HL-60 (cell line): ENCODE measurements at regions not wholly inside any gene's neighbourhood (a gene's known extent, or its start where the extent isn't known, plus 50 kb on each side); places are given as distances from the start of the nearest gene placed in this dataset.

Experiments used
- GABPA ChIP-seq: IDR thresholded peaks from 2 replicates; pipeline ENCODE4 v1.6.1; 2012; ENCODE audit warnings: low read depth
- POLR2AphosphoS5 ChIP-seq: IDR thresholded peaks from 2 replicates; pipeline ENCODE4 v1.6.1; 2012; ENCODE audit warnings: low read depth
- TF ChIP-seq, protein P1 (sequence below): IDR thresholded peaks from one replicate; pipeline ENCODE4 v1.5.1; 2011; ENCODE audit warnings: low read length, control low read depth, inconsistent platforms; ENCODE audit not compliant: insufficient read depth
- TF ChIP-seq, protein P2 (sequence below): IDR thresholded peaks from 2 replicates; pipeline ENCODE4 v1.6.1; 2012; ENCODE audit warnings: low read depth; ENCODE audit not compliant: insufficient replicate concordance

DNA sequence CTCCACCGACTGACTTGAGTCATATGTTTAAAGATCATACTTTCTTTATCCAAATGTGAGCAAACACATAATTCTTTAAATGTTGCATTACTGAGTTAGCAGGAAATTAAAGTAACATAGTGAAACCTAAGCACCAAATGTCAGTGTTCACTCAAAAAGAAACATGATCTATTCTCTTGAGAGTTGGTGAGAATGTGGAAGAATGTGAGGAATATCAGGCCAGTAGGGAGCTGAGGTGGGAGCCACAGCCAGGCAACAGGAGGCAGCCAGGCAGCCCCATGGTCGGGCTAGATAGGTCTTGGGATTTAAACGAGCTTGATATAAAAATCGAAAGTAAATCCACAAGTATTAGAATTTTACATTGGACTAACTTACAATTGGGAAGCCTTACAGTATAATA is 198.1 kb upstream of the SH3BP4 start:
- TF ChIP-seq, protein P1, sequence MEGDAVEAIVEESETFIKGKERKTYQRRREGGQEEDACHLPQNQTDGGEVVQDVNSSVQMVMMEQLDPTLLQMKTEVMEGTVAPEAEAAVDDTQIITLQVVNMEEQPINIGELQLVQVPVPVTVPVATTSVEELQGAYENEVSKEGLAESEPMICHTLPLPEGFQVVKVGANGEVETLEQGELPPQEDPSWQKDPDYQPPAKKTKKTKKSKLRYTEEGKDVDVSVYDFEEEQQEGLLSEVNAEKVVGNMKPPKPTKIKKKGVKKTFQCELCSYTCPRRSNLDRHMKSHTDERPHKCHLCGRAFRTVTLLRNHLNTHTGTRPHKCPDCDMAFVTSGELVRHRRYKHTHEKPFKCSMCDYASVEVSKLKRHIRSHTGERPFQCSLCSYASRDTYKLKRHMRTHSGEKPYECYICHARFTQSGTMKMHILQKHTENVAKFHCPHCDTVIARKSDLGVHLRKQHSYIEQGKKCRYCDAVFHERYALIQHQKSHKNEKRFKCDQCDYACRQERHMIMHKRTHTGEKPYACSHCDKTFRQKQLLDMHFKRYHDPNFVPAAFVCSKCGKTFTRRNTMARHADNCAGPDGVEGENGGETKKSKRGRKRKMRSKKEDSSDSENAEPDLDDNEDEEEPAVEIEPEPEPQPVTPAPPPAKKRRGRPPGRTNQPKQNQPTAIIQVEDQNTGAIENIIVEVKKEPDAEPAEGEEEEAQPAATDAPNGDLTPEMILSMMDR = no peak
- TF ChIP-seq POLR2AphosphoS5 (no peak), GABPA (no peak)
- TF ChIP-seq, protein P2, sequence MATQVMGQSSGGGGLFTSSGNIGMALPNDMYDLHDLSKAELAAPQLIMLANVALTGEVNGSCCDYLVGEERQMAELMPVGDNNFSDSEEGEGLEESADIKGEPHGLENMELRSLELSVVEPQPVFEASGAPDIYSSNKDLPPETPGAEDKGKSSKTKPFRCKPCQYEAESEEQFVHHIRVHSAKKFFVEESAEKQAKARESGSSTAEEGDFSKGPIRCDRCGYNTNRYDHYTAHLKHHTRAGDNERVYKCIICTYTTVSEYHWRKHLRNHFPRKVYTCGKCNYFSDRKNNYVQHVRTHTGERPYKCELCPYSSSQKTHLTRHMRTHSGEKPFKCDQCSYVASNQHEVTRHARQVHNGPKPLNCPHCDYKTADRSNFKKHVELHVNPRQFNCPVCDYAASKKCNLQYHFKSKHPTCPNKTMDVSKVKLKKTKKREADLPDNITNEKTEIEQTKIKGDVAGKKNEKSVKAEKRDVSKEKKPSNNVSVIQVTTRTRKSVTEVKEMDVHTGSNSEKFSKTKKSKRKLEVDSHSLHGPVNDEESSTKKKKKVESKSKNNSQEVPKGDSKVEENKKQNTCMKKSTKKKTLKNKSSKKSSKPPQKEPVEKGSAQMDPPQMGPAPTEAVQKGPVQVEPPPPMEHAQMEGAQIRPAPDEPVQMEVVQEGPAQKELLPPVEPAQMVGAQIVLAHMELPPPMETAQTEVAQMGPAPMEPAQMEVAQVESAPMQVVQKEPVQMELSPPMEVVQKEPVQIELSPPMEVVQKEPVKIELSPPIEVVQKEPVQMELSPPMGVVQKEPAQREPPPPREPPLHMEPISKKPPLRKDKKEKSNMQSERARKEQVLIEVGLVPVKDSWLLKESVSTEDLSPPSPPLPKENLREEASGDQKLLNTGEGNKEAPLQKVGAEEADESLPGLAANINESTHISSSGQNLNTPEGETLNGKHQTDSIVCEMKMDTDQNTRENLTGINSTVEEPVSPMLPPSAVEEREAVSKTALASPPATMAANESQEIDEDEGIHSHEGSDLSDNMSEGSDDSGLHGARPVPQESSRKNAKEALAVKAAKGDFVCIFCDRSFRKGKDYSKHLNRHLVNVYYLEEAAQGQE = no peak
